ENCODE measurements at regions not wholly inside any gene's neighbourhood (a gene's known extent, or its start where the extent isn't known, plus 50 kb on each side); places are given as distances from the start of the nearest gene placed in this dataset.
"Not testable (repeated sequence)": the region's sequence is repeated elsewhere in the genome, so short reads cannot be mapped to it uniquely, and the experiment has no call there.

DNA sequence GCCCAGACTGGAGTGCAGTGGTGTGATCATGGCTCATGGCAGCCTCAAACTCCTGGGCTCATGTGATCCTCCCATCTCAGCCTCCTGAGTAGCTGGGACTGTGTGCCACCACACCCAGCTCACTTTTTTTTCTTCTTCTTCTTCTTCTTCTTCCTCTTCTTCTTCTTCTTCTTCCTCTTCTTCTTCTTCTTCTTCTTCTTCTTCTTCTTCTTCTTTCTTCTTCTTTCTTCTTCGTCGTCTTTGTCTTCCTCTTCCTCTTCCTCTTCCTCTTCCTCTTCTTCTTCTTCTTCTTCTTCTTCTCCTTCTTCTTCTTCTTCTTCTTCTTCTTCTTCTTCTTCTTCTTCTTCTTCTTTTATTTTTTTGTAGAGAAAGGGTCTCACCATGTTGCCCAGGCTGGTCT lies 78.8 kb upstream of the RPH3A start:
- DNase-seq: not testable (repeated sequence)

DNA sequence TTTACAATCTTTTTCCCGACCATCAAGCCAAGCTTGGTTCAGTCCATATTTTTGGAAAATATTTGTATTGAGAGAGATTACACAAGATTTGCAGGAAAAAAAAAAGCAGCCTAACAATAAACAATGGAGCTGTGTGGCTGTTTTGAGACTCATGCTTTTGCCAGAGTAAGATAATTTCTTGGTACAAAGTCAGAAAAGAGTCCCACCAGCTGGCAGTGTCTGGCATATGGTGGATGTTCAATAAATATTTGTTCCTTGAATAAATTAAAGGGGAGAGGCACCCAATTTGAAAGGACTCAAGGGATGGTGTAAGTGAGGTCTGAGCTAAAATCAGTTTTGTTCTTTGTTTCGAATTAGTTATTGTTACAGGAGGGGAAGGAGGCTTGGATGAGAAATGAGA lies 78.1 kb upstream of the RPH3A start:
- DNase-seq: peak in 1 of 2 donors; percentile 3

DNA sequence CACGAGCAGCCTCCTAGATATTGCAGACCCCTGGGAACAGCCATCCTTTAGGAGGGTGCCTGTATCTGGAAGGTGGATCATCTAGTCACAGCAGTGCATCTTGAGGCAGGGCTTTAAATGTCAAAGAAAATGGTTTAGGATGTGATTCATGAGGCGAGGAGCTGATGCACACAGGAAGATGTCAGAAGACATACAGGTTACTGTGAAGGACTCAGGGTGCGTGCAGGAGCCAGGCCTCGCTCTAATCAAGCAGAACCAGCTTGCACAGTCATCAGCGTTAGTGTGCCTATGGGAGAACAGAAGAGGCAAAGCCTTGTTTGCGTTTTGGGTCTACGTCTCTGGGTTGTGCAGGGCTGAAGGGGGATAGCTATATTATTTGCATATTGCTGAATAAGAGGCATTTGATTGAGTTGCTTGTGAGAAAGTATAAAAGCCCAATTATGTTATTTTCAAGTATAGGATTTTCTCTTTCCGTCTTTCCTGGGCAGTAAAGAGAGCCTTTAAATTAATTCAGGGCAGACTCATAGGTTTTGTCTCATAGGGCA lies 77.3 kb upstream of the RPH3A start:
- DNase-seq: no peak

DNA sequence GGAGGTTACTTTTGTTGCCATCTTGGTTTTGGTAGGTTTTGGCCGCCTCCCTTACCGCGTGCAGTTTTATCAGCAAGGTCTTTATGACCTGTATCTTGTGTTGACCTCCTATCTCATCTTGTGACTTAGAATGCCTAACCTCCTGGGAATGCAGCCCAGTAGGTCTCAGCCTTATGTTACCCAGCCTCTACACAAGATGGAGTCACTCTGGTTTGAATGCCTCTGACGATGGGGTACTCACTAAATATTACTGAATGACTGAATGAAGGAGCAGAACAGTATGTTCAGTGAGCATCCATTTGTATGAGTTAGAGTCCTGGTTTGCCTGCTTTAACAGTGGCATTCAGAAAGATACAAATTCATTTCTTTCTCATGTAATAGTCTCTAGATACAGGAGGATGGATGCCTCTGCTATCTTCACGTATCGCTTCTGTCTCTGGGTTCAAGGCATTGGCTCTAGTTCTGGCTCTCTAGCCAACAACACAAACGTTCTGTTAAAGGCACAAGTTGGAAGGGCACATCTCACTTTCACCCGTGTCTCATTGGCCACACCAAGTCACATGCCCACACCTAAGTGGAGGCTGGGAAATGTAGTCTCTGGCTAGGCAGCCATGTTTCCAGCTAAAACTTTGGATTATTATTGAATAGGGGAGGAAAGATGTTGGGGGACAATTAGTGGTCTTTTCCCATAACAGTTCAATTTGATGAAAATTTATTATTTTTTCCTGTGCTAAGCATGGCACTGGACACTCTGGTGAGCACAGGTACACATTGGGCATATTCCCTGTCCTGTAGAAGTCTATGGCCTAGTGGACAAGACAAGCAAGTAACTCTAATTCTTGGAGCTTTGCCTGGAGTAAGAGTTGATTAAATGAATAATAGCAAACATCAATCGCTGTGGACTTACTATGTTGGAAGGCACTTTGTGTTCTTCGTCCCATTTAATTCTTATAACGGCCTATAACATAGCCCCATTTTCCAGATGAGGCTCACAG lies 75.2 kb upstream of the RPH3A start:
- peak in 1 of 2 donors; percentile 12 for DNase-seq

DNA sequence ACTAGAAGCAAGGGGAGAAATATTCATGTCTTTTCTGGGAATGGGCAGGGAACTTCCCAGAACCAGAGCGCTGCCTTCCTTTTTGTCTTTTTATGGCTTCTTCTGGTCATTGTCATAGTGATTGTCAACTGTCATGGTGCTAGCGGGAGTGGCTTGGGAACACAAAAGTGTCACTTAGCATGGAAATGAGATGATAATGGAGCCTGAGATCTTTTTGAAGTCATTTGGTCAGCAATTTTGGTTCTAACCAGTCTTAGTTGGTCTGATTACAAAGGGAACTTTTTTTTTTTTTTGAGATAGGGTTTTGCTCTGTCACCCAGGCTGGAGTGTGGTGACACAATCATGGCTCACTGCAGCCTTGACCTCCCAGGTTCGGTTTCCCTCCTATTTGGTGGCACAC lies 62.7 kb upstream of the RPH3A start:
- DNase-seq: no peak

DNA sequence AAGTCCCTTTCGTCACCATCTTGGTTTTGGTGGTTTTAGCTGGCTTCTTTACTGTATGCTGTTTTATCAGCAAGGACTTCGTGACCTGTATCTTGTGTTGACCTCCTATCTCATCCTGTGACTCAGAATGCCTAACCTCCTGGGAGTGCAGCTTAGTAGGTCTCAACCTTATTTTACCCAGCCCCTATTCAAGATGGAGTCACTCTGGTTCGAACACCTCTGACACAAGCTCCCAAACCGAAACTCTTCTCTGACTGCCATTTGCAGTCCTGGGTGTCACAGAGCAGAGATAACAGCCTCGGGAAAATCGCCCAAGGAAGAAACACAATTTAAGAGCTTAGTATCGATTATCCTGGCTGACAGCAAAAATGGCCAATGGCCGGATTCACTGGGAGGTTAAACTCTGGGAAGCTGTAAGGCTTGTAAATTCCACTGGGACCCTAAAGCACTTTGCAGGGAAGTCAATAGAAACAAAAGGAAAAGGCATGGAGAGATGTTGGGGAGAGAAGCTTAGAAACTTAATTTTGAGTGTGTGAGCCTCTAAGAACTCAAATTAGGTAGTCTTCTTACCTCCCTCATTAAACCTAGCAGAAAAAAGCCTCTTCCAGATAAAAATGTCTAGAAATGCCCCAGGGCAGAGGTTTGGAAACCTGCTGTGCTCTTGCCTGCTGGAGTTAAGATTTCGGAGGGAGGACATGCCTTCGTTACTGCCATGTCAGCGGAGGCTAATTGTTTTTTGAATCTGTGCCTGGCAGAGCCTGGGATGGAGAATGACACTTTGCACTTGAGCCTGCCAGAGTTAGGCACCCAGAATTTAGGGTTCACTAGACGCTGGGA lies 56.5 kb upstream of the RPH3A start:
- no peak for DNase-seq

DNA sequence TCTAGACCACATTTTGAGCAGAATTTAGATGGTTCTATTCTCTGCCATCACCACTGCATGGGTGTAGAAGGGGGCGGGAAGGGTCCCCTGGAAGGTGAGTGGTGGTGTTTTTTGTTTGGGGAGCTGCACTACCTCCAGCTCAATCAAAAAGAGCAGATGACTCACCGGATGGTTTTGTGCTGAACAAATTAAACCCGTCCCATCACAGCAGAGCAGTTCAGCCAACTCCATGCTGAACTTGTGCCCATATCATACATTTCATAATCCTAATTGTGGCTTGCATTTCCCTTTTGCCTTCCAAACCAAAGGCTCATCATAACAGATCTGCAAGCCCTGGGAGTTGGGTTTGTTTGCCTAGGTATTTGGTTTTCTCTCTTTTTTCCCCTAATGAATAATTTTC lies 53.0 kb upstream of the RPH3A start:
- DNase-seq: no peak

DNA sequence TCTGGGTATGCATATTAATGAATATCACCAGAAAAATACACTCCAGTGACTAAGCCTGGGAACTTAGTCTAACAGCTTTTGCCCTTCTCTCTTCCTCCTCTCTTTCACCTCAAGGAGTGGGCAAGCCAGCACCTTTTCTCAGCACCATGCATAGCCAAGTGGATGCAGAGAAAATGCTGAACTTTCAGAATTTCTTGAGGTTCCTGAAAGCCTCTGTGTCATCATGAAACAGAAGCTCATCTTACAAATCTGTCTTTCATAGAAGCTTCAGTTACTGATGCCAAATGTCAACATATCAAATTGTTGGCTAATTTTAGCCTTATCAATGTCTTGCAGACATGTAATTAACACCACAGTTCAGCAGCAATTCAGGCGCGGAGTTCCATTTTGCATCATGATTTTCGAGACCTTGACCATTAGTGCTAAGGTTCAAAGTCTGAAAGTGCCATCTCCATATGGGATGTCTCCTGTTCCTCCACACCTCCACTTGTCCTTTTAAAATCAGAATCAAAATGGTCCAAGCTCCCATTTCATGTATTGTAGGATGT lies 51.1 kb upstream of the RPH3A start:
- no peak for DNase-seq

DNA sequence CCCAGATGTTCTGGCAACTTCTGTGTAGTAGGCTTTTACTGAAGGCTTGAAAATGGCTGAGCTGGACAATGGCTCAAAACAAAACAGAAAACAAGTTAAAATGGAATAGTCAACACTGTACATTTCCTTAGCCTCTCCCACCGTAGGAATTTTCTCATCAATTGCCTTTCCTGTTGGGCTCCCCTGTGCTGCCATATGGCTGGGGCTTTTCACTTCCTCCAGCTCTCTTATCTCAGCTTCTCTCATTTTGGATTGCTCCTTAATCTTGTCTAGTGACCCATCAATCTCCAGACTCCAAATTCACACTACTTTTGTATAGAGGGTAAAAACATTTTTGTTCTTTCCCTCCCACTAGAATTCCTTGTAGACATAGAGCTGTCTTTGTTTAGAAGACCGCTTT lies 50.4 kb upstream of the RPH3A start:
- DNase-seq: no peak

All from hippocampal formation (tissue), 2 donors.